Esophagus muscularis mucosa (tissue), 3 donors: ENCODE measurements at regions not wholly inside any gene's neighbourhood (a gene's known extent, or its start where the extent isn't known, plus 50 kb on each side); places are given as distances from the start of the nearest gene placed in this dataset.

Experiments used
- POLR2A ChIP-seq: fragments of 450-650 bp; IDR thresholded peaks from one replicate; pipeline ENCODE4 v1.6.1; 2017; ENCODE audit warnings: antibody characterized with exemption, moderate library complexity, mild to moderate bottlenecking, low read depth
- TF ChIP-seq, protein P1 (sequence below), 3 experiments: fragments of 200-600 bp in 2 of 3; fragments of 450-650 bp in 1 of 3; sonication (generic) in 2 of 3; IDR thresholded peaks; one replicate each; pipeline ENCODE4 v1.5.1; 2017 to 2019; ENCODE audit warnings: antibody characterized with exemption in 3 of 3, mild to moderate bottlenecking in 2 of 3, moderate library complexity in 1 of 3

DNA sequence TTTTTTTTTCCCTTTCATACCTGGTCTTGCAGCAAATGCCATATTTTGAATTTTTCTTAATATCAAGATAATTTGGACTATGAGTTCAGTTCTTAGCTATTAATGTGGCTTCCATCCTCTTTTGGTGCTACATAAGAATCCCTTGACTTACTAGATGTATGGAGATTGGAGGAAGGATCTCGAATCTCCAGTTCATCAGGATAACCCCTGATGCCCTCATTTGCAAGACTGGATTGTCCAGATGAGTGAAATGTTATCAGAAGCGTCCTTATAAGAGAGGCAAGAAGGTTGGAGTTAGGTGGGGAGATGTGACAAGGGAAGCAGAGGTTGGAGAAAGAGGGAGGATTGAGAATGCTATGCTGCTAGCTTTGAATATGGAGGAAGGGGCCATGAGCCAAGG, 499.6 kb upstream of the SYNCRIP start:
- TF ChIP-seq POLR2A = no peak
- TF ChIP-seq, protein P1, sequence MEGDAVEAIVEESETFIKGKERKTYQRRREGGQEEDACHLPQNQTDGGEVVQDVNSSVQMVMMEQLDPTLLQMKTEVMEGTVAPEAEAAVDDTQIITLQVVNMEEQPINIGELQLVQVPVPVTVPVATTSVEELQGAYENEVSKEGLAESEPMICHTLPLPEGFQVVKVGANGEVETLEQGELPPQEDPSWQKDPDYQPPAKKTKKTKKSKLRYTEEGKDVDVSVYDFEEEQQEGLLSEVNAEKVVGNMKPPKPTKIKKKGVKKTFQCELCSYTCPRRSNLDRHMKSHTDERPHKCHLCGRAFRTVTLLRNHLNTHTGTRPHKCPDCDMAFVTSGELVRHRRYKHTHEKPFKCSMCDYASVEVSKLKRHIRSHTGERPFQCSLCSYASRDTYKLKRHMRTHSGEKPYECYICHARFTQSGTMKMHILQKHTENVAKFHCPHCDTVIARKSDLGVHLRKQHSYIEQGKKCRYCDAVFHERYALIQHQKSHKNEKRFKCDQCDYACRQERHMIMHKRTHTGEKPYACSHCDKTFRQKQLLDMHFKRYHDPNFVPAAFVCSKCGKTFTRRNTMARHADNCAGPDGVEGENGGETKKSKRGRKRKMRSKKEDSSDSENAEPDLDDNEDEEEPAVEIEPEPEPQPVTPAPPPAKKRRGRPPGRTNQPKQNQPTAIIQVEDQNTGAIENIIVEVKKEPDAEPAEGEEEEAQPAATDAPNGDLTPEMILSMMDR (IDR thresholded peaks at IDR 0.05) = no peak
